Mesendoderm (in vitro differentiated cells): ENCODE measurements at regions not wholly inside any gene's neighbourhood (a gene's known extent, or its start where the extent isn't known, plus 50 kb on each side); places are given as distances from the start of the nearest gene placed in this dataset.
"Not testable (repeated sequence)": the region's sequence is repeated elsewhere in the genome, so short reads cannot be mapped to it uniquely, and the experiment has no call there.

Source experiments
- DNase-seq: peaks from one replicate; pipeline ENCODE4 v3.0.0; 2013
- H2AK5ac ChIP-seq: 2 replicates; pipeline ENCODE4 v1.6.1; 2013; ENCODE audit warnings: low read length, inconsistent platforms
- H2BK120ac ChIP-seq: 2 replicates; pipeline ENCODE4 v1.6.1; 2013; ENCODE audit warnings: low read depth, mild to moderate bottlenecking, low read length, moderate library complexity, mixed read lengths
- H2BK15ac ChIP-seq: replicated peaks from 2 replicates; pipeline ENCODE4 v1.6.1; 2013; ENCODE audit warnings: low read depth, mild to moderate bottlenecking, moderate library complexity
- H2BK5ac ChIP-seq: 2 replicates; pipeline ENCODE4 v1.6.1; 2013; ENCODE audit warnings: low read length, inconsistent platforms
- H3K18ac ChIP-seq: 2 replicates; pipeline ENCODE4 v1.6.1; 2013; ENCODE audit warnings: mild to moderate bottlenecking, low read length, mixed read lengths
- H3K23ac ChIP-seq: one replicate; pipeline ENCODE4 v1.6.1; 2013; ENCODE audit warnings: low read length
- H3K27ac ChIP-seq: 2 replicates; pipeline ENCODE4 v1.5.1; 2013; ENCODE audit warnings: low read depth, mild to moderate bottlenecking, inconsistent platforms, low read length, moderate library complexity
- H3K27me3 ChIP-seq: 2 replicates; pipeline ENCODE4 v1.6.1; 2013; ENCODE audit warnings: low read length, control low read depth, mild to moderate bottlenecking, inconsistent platforms; ENCODE audit not compliant: insufficient read depth, poor library complexity
- H3K36me3 ChIP-seq: 2 replicates; pipeline ENCODE4 v1.6.1; 2013; ENCODE audit warnings: low read length, inconsistent platforms; ENCODE audit not compliant: control insufficient read depth, insufficient read depth
- H3K4ac ChIP-seq: one replicate; pipeline ENCODE4 v1.6.1; 2013; ENCODE audit warnings: low read depth, mild to moderate bottlenecking, low read length, moderate library complexity
- H3K4me1 ChIP-seq: 2 replicates; pipeline ENCODE4 v1.6.1; 2013; ENCODE audit warnings: low read depth, low read length, inconsistent platforms; ENCODE audit not compliant: control insufficient read depth
- H3K4me2 ChIP-seq: 2 replicates; pipeline ENCODE4 v1.6.1; 2013; ENCODE audit warnings: low read length
- H3K4me3 ChIP-seq: 2 replicates; pipeline ENCODE4 v1.5.1; 2013; ENCODE audit warnings: mild to moderate bottlenecking, low read length
- H3K56ac ChIP-seq: one replicate; pipeline ENCODE4 v1.6.1; 2013; ENCODE audit warnings: low read length
- H3K79me1 ChIP-seq: 2 replicates; pipeline ENCODE4 v1.6.1; 2013; ENCODE audit warnings: low read length, inconsistent platforms
- H3K79me2 ChIP-seq: 2 replicates; pipeline ENCODE4 v1.6.1; 2013; ENCODE audit warnings: mild to moderate bottlenecking, low read length; ENCODE audit not compliant: control insufficient read depth, insufficient read depth
- H3K9ac ChIP-seq: 2 replicates; pipeline ENCODE4 v1.6.1; 2013; ENCODE audit warnings: low read length, inconsistent platforms
- H4K5ac ChIP-seq: one replicate; pipeline ENCODE4 v1.6.1; 2013; ENCODE audit warnings: low read length
- H4K8ac ChIP-seq: one replicate; pipeline ENCODE4 v1.6.1; 2013; ENCODE audit warnings: low read depth, mild to moderate bottlenecking, control low read depth, low read length, moderate library complexity
- WGBS: extraction: QIAGEN DNeasy Blood & Tissue Kit; methylation state at CpG from one replicate; pipeline ENCODE4 v1.1.7; 2013; ENCODE audit warnings: low lambda C conversion rate, missing lambda C conversion rate; ENCODE audit not compliant: insufficient coverage; ENCODE audit errors: extremely low coverage; 5-methylcytosine and 5-hydroxymethylcytosine counted together

- H3K23ac ChIP-seq, result no peak overlapping the region
- no peaks in the 10 kb centered on the region for H3K79me1 ChIP-seq
- H2BK5ac ChIP-seq, result no peak overlapping the region
- no peak overlapping the region for H2AK5ac ChIP-seq
- no peak overlapping the region for H3K27ac ChIP-seq
- H4K5ac ChIP-seq, result no peak overlapping the region
- no peak overlapping the region for H3K18ac ChIP-seq
- no peak overlapping the region for H3K4me3 ChIP-seq
- no peak overlapping the region for H2BK120ac ChIP-seq
- H4K8ac ChIP-seq, result no peak overlapping the region
- H3K79me2 ChIP-seq, result no peaks in the 10 kb centered on the region
- no peak overlapping the region for H3K56ac ChIP-seq
- H3K4ac ChIP-seq, result no peak overlapping the region
- no peak overlapping the region for H3K4me2 ChIP-seq
- no peaks in the 10 kb centered on the region for H3K27me3 ChIP-seq
- H3K36me3 ChIP-seq, result no peaks in the 10 kb centered on the region
- DNase-seq, result no peak
- H3K4me1 ChIP-seq, result no peaks in the 10 kb centered on the region
- no peak overlapping the region for H2BK15ac ChIP-seq
- H3K9ac ChIP-seq, result no peak overlapping the region
Measured at GRCh38 chr9:34862836-34863235, 95.2 kb upstream of the PHF24 start.

GRCh38 chr9:34862043-34862442 is 96.0 kb upstream of the PHF24 start:
- Histone ChIP-seq H3K4me2 (no peak overlapping the region), H4K8ac (no peak overlapping the region)

GRCh38 chr9:34855016-34855415 is 103.1 kb upstream of the PHF24 start:
- not testable (repeated sequence) for H3K4me1 ChIP-seq, H3K9ac ChIP-seq, H3K36me3 ChIP-seq, H2BK15ac ChIP-seq, H2BK5ac ChIP-seq, H3K79me2 ChIP-seq, H3K56ac ChIP-seq, H3K4me2 ChIP-seq, H3K27ac ChIP-seq, H2AK5ac ChIP-seq, H3K23ac ChIP-seq, H4K8ac ChIP-seq, H3K27me3 ChIP-seq, H3K4me3 ChIP-seq, H3K4ac ChIP-seq, H3K79me1 ChIP-seq, DNase-seq, H3K18ac ChIP-seq, H2BK120ac ChIP-seq, H4K5ac ChIP-seq

More at GRCh38 chr9:34862043-34862442, 96.0 kb upstream of the PHF24 start:
- H3K27ac ChIP-seq, result no peak overlapping the region
- H3K4me3 ChIP-seq, result no peak overlapping the region
- DNase-seq, result no peak
- no peak overlapping the region for H2AK5ac ChIP-seq
- no peaks in the 10 kb centered on the region for H3K79me1 ChIP-seq
- H3K18ac ChIP-seq, result no peak overlapping the region
- H3K4ac ChIP-seq, result no peak overlapping the region
- no peaks in the 10 kb centered on the region for H3K36me3 ChIP-seq
- no peaks in the 10 kb centered on the region for H3K79me2 ChIP-seq
- H3K4me1 ChIP-seq, result no peaks in the 10 kb centered on the region
- H2BK15ac ChIP-seq, result no peak overlapping the region
- no peak overlapping the region for H2BK5ac ChIP-seq
- no peak overlapping the region for H3K23ac ChIP-seq
- no peak overlapping the region for H3K9ac ChIP-seq
- H3K56ac ChIP-seq, result no peak overlapping the region
- H2BK120ac ChIP-seq, result no peak overlapping the region
- no peaks in the 10 kb centered on the region for H3K27me3 ChIP-seq
- H4K5ac ChIP-seq, result no peak overlapping the region
- no CpG with 5 or more reads among the region's 4 CpGs for WGBS

- DNase-seq, result no peak
- no peaks in the 10 kb centered on the region for H3K79me1 ChIP-seq
- H3K4me3 ChIP-seq, result no peak overlapping the region
- no peaks in the 10 kb centered on the region for H3K4me1 ChIP-seq
- no peak overlapping the region for H2BK5ac ChIP-seq
- H3K27me3 ChIP-seq, result no peaks in the 10 kb centered on the region
- no peaks in the 10 kb centered on the region for H3K79me2 ChIP-seq
- no peak overlapping the region for H3K27ac ChIP-seq
- H2BK15ac ChIP-seq, result no peak overlapping the region
- H4K8ac ChIP-seq, result no peak overlapping the region
- WGBS, result no CpG with 5 or more reads among the region's 1 CpG
- H3K56ac ChIP-seq, result no peak overlapping the region
- H4K5ac ChIP-seq, result no peak overlapping the region
- H3K9ac ChIP-seq, result no peak overlapping the region
- no peak overlapping the region for H2AK5ac ChIP-seq
- H3K18ac ChIP-seq, result no peak overlapping the region
- no peak overlapping the region for H3K23ac ChIP-seq
- H3K4ac ChIP-seq, result no peak overlapping the region
- no peak overlapping the region for H2BK120ac ChIP-seq
- H3K36me3 ChIP-seq, result no peaks in the 10 kb centered on the region
- no peak overlapping the region for H3K4me2 ChIP-seq
Measured at GRCh38 chr9:34830068-34830467, 120.1 kb upstream of the CCL21 start.

- Histone ChIP-seq H2AK5ac (no peak overlapping the region), H3K18ac (no peak overlapping the region), H3K56ac (no peak overlapping the region), H3K9ac (no peak overlapping the region), H2BK5ac (no peak overlapping the region), H3K4me1 (no peaks in the 10 kb centered on the region), H3K23ac (no peak overlapping the region), H3K79me1 (no peaks in the 10 kb centered on the region), H4K8ac (no peak overlapping the region), H3K4me3 (no peak overlapping the region), H2BK15ac (no peak overlapping the region), H3K4ac (no peak overlapping the region), H3K36me3 (no peaks in the 10 kb centered on the region), H3K27me3 (no peaks in the 10 kb centered on the region), H2BK120ac (no peak overlapping the region), H3K4me2 (no peak overlapping the region), H3K79me2 (no peaks in the 10 kb centered on the region), H3K27ac (no peak overlapping the region), H4K5ac (no peak overlapping the region)
- no peak for DNase-seq
Measured at GRCh38 chr9:34826999-34827538, 117.1 kb upstream of the CCL21 start.

GRCh38 chr9:34825775-34826174 is 115.8 kb upstream of the CCL21 start:
- H3K36me3 ChIP-seq, result no peaks in the 10 kb centered on the region
- no peak overlapping the region for H4K8ac ChIP-seq
- H2BK120ac ChIP-seq, result no peak overlapping the region
- DNase-seq, result no peak
- H3K18ac ChIP-seq, result no peak overlapping the region
- H4K5ac ChIP-seq, result no peak overlapping the region
- no peaks in the 10 kb centered on the region for H3K79me1 ChIP-seq
- no peak overlapping the region for H3K56ac ChIP-seq
- H3K27ac ChIP-seq, result no peak overlapping the region
- H2BK5ac ChIP-seq, result no peak overlapping the region
- no peaks in the 10 kb centered on the region for H3K4me1 ChIP-seq
- no peak overlapping the region for H3K4me3 ChIP-seq
- H2AK5ac ChIP-seq, result no peak overlapping the region
- no peaks in the 10 kb centered on the region for H3K79me2 ChIP-seq
- no peak overlapping the region for H3K4ac ChIP-seq
- no peak overlapping the region for H3K9ac ChIP-seq
- no peak overlapping the region for H2BK15ac ChIP-seq
- no peak overlapping the region for H3K4me2 ChIP-seq
- no CpG with 5 or more reads among the region's 4 CpGs for WGBS
- no peaks in the 10 kb centered on the region for H3K27me3 ChIP-seq
- no peak overlapping the region for H3K23ac ChIP-seq
